Duodenal mucosa (tissue), 2 donors: ENCODE measurements at regions not wholly inside any gene's neighbourhood (a gene's known extent, or its start where the extent isn't known, plus 50 kb on each side); places are given as distances from the start of the nearest gene placed in this dataset.

Experiments used
- H3K27ac ChIP-seq: one replicate; pipeline ENCODE4 v1.7.0; 2013; ENCODE audit warnings: low read depth, low read length
- H3K27me3 ChIP-seq, 2 donors: one replicate each; pipeline ENCODE4 v1.7.0; 2013; ENCODE audit warnings: low read length in 2 of 2, control low read depth in 1 of 2; ENCODE audit not compliant: insufficient read depth in 2 of 2, control insufficient read depth in 1 of 2
- H3K36me3 ChIP-seq, 2 donors: one replicate each; pipeline ENCODE4 v1.7.0; 2013; ENCODE audit warnings: low read length in 2 of 2, control low read depth in 1 of 2; ENCODE audit not compliant: insufficient read depth in 2 of 2, control insufficient read depth in 1 of 2
- H3K4me1 ChIP-seq, 2 donors: one replicate each; pipeline ENCODE4 v1.7.0; 2013; ENCODE audit warnings: low read length in 2 of 2, control low read depth in 1 of 2; ENCODE audit not compliant: insufficient read depth in 2 of 2, control insufficient read depth in 1 of 2
- H3K4me3 ChIP-seq, 2 donors: one replicate each; pipeline ENCODE4 v1.7.0; 2013; ENCODE audit warnings: low read length in 2 of 2, low read depth in 1 of 2
- H3K9ac ChIP-seq, 2 donors: one replicate each; pipeline ENCODE4 v1.7.0; 2013; ENCODE audit warnings: low read length in 2 of 2, low read depth in 1 of 2
- H3K9me3 ChIP-seq, 2 donors: one replicate each; pipeline ENCODE4 v1.7.0; 2013; ENCODE audit warnings: low read length in 2 of 2, control low read depth in 1 of 2; ENCODE audit not compliant: control insufficient read depth in 1 of 2

GRCh38 chr4:36006226-36006625 lies 238.1 kb downstream of the ARAP2 start:
- Histone ChIP-seq H3K27ac (no peak overlapping the region), H3K27me3 (no peaks in the 10 kb centered on the region), H3K9ac (no peak overlapping the region), H3K4me3 (no peak overlapping the region), H3K36me3 (no peaks in the 10 kb centered on the region), H3K9me3 (no peaks in the 10 kb centered on the region), H3K4me1 (peaks cover 0 to 9% of the 10 kb centered on the region in 2 donors)

- H3K36me3 ChIP-seq, result no peaks in the 10 kb centered on the region
- H3K9ac ChIP-seq, result no peak overlapping the region
- no peaks in the 10 kb centered on the region for H3K27me3 ChIP-seq
- no peaks in the 10 kb centered on the region for H3K9me3 ChIP-seq
- H3K4me1 ChIP-seq, result peaks cover 0 to 6% of the 10 kb centered on the region in 2 donors
- no peak overlapping the region for H3K4me3 ChIP-seq
- H3K27ac ChIP-seq, result no peak overlapping the region
Measured at GRCh38 chr4:36010397-36010929, 233.9 kb downstream of the ARAP2 start.

GRCh38 chr4:36011381-36011780 lies 232.9 kb downstream of the ARAP2 start:
- Histone ChIP-seq H3K4me3 (no peak overlapping the region), H3K9me3 (no peaks in the 10 kb centered on the region), H3K27me3 (no peaks in the 10 kb centered on the region), H3K9ac (no peak overlapping the region), H3K4me1 (no peaks in the 10 kb centered on the region), H3K27ac (no peak overlapping the region), H3K36me3 (no peaks in the 10 kb centered on the region)

- H3K4me1 ChIP-seq, result no peaks in the 10 kb centered on the region
- H3K4me3 ChIP-seq, result no peak overlapping the region
- no peaks in the 10 kb centered on the region for H3K27me3 ChIP-seq
- H3K9ac ChIP-seq, result no peak overlapping the region
- H3K9me3 ChIP-seq, result no peaks in the 10 kb centered on the region
- no peaks in the 10 kb centered on the region for H3K36me3 ChIP-seq
- H3K27ac ChIP-seq, result no peak overlapping the region
Measured at GRCh38 chr4:36012503-36012902, 231.8 kb downstream of the ARAP2 start.

- no peaks in the 10 kb centered on the region for H3K4me1 ChIP-seq
- no peaks in the 10 kb centered on the region for H3K27me3 ChIP-seq
- H3K4me3 ChIP-seq, result no peak overlapping the region
- H3K27ac ChIP-seq, result no peak overlapping the region
- no peak overlapping the region for H3K9ac ChIP-seq
- H3K9me3 ChIP-seq, result no peaks in the 10 kb centered on the region
- H3K36me3 ChIP-seq, result no peaks in the 10 kb centered on the region
Measured at GRCh38 chr4:36013206-36013605, 231.1 kb downstream of the ARAP2 start.
